K562 (cell line): ENCODE measurements at regions not wholly inside any gene's neighbourhood (a gene's known extent, or its start where the extent isn't known, plus 50 kb on each side); places are given as distances from the start of the nearest gene placed in this dataset.

Source experiments
- CEBPG ChIP-seq, 3 experiments: fragments of 200-800 bp in 1 of 3; sonication (Bioruptor generic) in 1 of 3; sonication (generic) in 1 of 3; formaldehyde crosslinking in 1 of 3; IDR thresholded peaks in 2 of 3; conservative IDR thresholded peaks in 1 of 3; 2 replicates each; pipeline versions ENCODE4 v1.6.1 to v1.8.0; 2016 to 2022; ENCODE audit warnings: missing compliant biosample characterization in 2 of 3, missing genetic modification characterization in 2 of 3, mild to moderate bottlenecking in 1 of 3, missing genetic modification reagents in 1 of 3
- CXXC5 ChIP-seq: fragments of 250-450 bp; sonication (Bioruptor Pico); IDR thresholded peaks from 2 replicates; pipeline ENCODE4 v1.8.0; 2022; ENCODE audit warnings: inconsistent platforms, mild to moderate bottlenecking, moderate library complexity
- MTA1 ChIP-seq: fragments of 450-650 bp; IDR thresholded peaks from 2 replicates; pipeline ENCODE4 v1.6.1; 2017; ENCODE audit warnings: borderline replicate concordance
- PHF20 ChIP-seq: fragments of 450-650 bp; IDR thresholded peaks from 2 replicates; pipeline ENCODE4 v1.6.1; 2018; ENCODE audit not compliant: partially characterized antibody
- POLR2A ChIP-seq: fragments of 450-650 bp; conservative IDR thresholded peaks from 2 replicates; pipeline ENCODE4 v1.6.1; 2016
- SIRT6 ChIP-seq: IDR thresholded peaks from one replicate; pipeline ENCODE4 v1.6.1; 2012; ENCODE audit warnings: low read depth, mild to moderate bottlenecking, control low read depth, inconsistent platforms, low read length, moderate library complexity
- TBL1XR1 ChIP-seq, 2 experiments: IDR thresholded peaks; 2 replicates each; pipeline ENCODE4 v1.6.1; 2012; ENCODE audit warnings: improper control_type of control experiment in 2 of 2, low read length in 2 of 2, mild to moderate bottlenecking in 1 of 2
- ZNF282 ChIP-seq: sonication (generic); formaldehyde crosslinking; IDR thresholded peaks from 2 replicates; pipeline ENCODE4 v1.8.1; 2023; ENCODE audit warnings: missing genetic modification reagents
- TF ChIP-seq, protein P1 (sequence below): fragments of 450-650 bp; formaldehyde crosslinking; IDR thresholded peaks from 2 replicates; pipeline ENCODE4 v1.4.0; 2022; ENCODE audit warnings: missing genetic modification characterization
- TF ChIP-seq, protein P2 (sequence below), 2 experiments: fragments of 450-650 bp in 1 of 2; IDR thresholded peaks; 2 replicates each; pipeline ENCODE4 v1.6.1; 2011 to 2017; ENCODE audit warnings: low read depth in 2 of 2, antibody characterized with exemption in 1 of 2, borderline replicate concordance in 1 of 2, low read length in 1 of 2, mild to moderate bottlenecking in 1 of 2, mixed read lengths in 1 of 2; ENCODE audit not compliant: control insufficient read depth in 1 of 2
- TF ChIP-seq, protein P3 (sequence below): fragments of 250-450 bp; sonication (Bioruptor Pico); IDR thresholded peaks from 2 replicates; pipeline ENCODE4 v1.5.0; 2021

DNA sequence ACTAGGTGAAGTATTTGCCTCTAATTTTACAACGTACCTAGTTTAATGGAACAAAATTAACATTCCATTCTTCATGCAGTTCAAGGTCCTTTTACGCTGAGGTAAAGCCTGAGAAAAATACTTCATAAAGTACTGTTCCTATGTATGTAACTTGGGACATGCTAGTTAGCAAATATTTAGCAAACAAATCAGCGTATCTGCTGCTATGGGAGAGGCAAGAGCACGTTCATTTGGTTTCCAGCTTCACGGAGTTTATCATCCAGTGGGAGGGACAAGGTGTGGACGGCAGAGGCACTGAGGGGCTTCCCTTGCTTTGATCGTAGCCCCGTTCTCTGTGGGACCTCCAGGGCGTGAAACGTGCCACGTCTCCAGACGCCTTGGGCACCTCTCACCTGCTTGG, 248.8 kb downstream of the IRS2 start (continued):
- TF ChIP-seq CEBPG (CRISPR knock-in tag; IDR thresholded peaks at IDR 0.05) (no peak), CEBPG (tag; conservative IDR thresholded peaks at IDR 0.05 in 1 of 2, IDR thresholded peaks at IDR 0.05 in 1 of 2) (no peak), ZNF282 (CRISPR knock-in tag) (no peak), PHF20 (no peak), CXXC5 (CRISPR knock-in tag) (no peak), POLR2A (no peak), TBL1XR1 (IDR thresholded peaks at IDR 0.05; ENCODE audit: low read length in 2 of 2) (no peak), MTA1 (no peak), SIRT6 (no peak)
- TF ChIP-seq, protein P1, sequence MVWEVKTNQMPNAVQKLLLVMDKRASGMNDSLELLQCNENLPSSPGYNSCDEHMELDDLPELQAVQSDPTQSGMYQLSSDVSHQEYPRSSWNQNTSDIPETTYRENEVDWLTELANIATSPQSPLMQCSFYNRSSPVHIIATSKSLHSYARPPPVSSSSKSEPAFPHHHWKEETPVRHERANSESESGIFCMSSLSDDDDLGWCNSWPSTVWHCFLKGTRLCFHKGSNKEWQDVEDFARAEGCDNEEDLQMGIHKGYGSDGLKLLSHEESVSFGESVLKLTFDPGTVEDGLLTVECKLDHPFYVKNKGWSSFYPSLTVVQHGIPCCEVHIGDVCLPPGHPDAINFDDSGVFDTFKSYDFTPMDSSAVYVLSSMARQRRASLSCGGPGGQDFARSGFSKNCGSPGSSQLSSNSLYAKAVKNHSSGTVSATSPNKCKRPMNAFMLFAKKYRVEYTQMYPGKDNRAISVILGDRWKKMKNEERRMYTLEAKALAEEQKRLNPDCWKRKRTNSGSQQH (CRISPR knock-in tag): no peak
- TF ChIP-seq, protein P2, sequence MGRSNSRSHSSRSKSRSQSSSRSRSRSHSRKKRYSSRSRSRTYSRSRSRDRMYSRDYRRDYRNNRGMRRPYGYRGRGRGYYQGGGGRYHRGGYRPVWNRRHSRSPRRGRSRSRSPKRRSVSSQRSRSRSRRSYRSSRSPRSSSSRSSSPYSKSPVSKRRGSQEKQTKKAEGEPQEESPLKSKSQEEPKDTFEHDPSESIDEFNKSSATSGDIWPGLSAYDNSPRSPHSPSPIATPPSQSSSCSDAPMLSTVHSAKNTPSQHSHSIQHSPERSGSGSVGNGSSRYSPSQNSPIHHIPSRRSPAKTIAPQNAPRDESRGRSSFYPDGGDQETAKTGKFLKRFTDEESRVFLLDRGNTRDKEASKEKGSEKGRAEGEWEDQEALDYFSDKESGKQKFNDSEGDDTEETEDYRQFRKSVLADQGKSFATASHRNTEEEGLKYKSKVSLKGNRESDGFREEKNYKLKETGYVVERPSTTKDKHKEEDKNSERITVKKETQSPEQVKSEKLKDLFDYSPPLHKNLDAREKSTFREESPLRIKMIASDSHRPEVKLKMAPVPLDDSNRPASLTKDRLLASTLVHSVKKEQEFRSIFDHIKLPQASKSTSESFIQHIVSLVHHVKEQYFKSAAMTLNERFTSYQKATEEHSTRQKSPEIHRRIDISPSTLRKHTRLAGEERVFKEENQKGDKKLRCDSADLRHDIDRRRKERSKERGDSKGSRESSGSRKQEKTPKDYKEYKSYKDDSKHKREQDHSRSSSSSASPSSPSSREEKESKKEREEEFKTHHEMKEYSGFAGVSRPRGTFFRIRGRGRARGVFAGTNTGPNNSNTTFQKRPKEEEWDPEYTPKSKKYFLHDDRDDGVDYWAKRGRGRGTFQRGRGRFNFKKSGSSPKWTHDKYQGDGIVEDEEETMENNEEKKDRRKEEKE (IDR thresholded peaks at IDR 0.05; ENCODE audit: borderline replicate concordance in 1 of 2, control insufficient read depth in 1 of 2, low read depth in 2 of 2, low read length in 1 of 2): no peak
- TF ChIP-seq, protein P3, sequence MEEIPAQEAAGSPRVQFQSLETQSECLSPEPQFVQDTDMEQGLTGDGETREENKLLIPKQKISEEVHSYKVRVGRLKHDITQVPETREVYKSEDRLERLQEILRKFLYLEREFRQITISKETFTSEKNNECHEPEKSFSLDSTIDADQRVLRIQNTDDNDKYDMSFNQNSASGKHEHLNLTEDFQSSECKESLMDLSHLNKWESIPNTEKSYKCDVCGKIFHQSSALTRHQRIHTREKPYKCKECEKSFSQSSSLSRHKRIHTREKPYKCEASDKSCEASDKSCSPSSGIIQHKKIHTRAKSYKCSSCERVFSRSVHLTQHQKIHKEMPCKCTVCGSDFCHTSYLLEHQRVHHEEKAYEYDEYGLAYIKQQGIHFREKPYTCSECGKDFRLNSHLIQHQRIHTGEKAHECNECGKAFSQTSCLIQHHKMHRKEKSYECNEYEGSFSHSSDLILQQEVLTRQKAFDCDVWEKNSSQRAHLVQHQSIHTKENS: no peak
